ENCODE measurements at regions not wholly inside any gene's neighbourhood (a gene's known extent, or its start where the extent isn't known, plus 50 kb on each side); places are given as distances from the start of the nearest gene placed in this dataset.

DNA sequence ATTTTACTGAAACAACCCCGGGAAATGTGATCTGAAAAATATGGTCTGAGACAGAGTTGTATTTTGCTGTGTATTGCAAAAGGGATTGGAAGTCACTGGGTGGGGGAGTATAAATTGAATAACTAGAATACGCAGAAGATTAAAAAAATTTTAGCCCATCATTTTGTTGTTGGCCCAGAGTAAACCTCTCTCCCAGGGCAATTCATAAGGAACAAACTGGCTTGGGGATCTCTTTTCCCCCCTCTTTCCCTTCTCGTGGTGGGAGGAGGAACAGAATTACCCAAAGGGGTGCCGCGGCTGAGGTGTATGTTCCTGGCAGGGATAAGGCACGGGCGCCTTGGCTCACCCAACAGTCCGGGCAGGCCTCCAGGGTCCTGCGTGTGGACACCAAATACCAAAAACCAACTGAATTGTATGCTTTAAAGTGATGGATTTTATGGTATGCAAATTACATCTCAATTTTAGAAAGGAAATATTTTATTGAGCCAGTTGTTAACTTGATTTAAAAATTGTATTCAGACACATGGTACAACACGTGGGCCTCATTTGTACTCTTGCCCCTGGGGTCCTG, 121.2 kb upstream of the SPRED2 start:
- Mint-ChIP-seq H3K4me3 (ENCODE audit: unreplicated experiment) (no peak overlapping the region), H3K27me3 (ENCODE audit: unreplicated experiment) (peaks cover 11% of the 10 kb centered on the region), H3K9me3 (ENCODE audit: unreplicated experiment) (peaks cover 4% of the 10 kb centered on the region), H3K27ac (ENCODE audit: unreplicated experiment) (no peak overlapping the region), H3K36me3 (ENCODE audit: unreplicated experiment) (no peaks in the 10 kb centered on the region), H3K4me1 (ENCODE audit: low read depth, unreplicated experiment) (peaks cover 5% of the 10 kb centered on the region)
- DNase-seq = no peak
- TF ChIP-seq, protein P1, sequence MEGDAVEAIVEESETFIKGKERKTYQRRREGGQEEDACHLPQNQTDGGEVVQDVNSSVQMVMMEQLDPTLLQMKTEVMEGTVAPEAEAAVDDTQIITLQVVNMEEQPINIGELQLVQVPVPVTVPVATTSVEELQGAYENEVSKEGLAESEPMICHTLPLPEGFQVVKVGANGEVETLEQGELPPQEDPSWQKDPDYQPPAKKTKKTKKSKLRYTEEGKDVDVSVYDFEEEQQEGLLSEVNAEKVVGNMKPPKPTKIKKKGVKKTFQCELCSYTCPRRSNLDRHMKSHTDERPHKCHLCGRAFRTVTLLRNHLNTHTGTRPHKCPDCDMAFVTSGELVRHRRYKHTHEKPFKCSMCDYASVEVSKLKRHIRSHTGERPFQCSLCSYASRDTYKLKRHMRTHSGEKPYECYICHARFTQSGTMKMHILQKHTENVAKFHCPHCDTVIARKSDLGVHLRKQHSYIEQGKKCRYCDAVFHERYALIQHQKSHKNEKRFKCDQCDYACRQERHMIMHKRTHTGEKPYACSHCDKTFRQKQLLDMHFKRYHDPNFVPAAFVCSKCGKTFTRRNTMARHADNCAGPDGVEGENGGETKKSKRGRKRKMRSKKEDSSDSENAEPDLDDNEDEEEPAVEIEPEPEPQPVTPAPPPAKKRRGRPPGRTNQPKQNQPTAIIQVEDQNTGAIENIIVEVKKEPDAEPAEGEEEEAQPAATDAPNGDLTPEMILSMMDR (IDR thresholded peaks at IDR 0.05; ENCODE audit: partially characterized antibody, unreplicated experiment) = peak; percentile 24

DNA sequence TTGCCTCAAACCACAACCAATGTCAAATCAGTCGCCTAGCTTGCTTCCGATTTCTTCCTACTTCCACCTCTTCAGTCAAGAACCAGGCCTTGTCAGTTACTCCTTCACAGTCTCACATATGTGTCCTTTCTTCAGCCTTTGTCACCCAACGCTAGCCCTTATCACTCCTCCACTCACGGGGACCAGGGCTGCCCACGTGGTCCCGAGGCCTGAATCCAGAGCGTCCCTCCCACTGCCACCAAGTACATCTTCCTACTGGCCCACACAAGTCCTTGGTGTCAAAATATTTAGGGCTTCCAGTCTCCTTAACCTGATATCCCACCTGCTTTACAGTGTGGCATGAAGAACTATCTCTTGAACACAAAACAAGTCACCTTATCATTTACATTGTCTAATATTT, 119.1 kb upstream of the SPRED2 start:
- no peak overlapping the region for H3K4me3 Mint-ChIP-seq (ENCODE audit: unreplicated experiment)
- DNase-seq = no peak
- no peak overlapping the region for H3K27ac Mint-ChIP-seq (ENCODE audit: unreplicated experiment)
- TF ChIP-seq, protein P1 (IDR thresholded peaks at IDR 0.05; ENCODE audit: partially characterized antibody, unreplicated experiment) = no peak
- no peaks in the 10 kb centered on the region for H3K4me1 Mint-ChIP-seq (ENCODE audit: low read depth, unreplicated experiment)
- peaks cover 8% of the 10 kb centered on the region for H3K27me3 Mint-ChIP-seq (ENCODE audit: unreplicated experiment)
- H3K9me3 Mint-ChIP-seq (ENCODE audit: unreplicated experiment) = peaks cover 2% of the 10 kb centered on the region
- no peaks in the 10 kb centered on the region for H3K36me3 Mint-ChIP-seq (ENCODE audit: unreplicated experiment)

DNA sequence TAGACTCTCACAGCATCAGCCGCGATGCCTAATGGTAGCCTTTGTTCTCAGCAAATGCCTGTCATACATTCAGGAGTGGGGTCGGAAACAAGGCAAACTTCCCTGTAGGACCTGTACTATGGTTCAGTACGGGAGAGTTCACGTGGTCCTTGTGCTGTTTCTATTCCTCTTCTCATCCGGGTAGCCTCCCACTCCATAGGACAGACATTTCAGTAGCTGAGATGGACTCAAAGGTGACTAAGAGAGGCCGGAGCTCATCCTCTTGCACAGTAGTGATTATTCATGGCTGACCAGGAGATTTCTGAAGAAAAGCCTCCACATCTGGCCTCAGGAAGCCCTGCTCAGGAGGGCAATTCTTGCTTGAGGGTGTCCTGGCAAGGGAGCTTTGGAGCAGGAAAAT, 117.8 kb upstream of the SPRED2 start:
- no peak for DNase-seq
- Mint-ChIP-seq H3K9me3 (ENCODE audit: unreplicated experiment) (peaks cover 2% of the 10 kb centered on the region), H3K4me3 (ENCODE audit: unreplicated experiment) (no peak overlapping the region), H3K27ac (ENCODE audit: unreplicated experiment) (no peak overlapping the region), H3K4me1 (ENCODE audit: low read depth, unreplicated experiment) (no peaks in the 10 kb centered on the region), H3K27me3 (ENCODE audit: unreplicated experiment) (peaks cover 8% of the 10 kb centered on the region), H3K36me3 (ENCODE audit: unreplicated experiment) (no peaks in the 10 kb centered on the region)
- TF ChIP-seq, protein P1 (IDR thresholded peaks at IDR 0.05; ENCODE audit: partially characterized antibody, unreplicated experiment) = no peak

DNA sequence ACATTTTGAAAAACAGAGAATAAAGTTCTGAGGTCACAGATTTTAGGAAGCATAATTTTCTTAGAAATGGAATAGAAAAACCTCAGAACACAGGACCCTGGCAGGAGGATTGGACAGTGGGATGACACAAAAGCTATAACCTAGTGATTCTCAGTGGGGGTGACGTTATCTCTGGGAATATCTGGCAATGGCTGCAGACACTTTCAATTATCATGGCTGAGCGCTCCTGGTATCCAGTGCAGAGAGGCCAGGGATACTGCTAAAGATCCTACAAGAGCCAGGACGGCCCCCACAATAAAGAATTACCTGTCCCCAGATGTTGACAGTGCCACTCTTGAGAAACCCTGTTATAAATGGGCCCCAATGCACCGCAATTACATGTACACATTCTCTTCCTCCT, 117.2 kb upstream of the SPRED2 start:
- Mint-ChIP-seq H3K4me3 (ENCODE audit: unreplicated experiment) (no peak overlapping the region), H3K36me3 (ENCODE audit: unreplicated experiment) (no peaks in the 10 kb centered on the region), H3K27ac (ENCODE audit: unreplicated experiment) (no peak overlapping the region), H3K9me3 (ENCODE audit: unreplicated experiment) (peaks cover under 1% of the 10 kb centered on the region), H3K4me1 (ENCODE audit: low read depth, unreplicated experiment) (no peaks in the 10 kb centered on the region), H3K27me3 (ENCODE audit: unreplicated experiment) (peaks cover 6% of the 10 kb centered on the region)
- DNase-seq = no peak
- TF ChIP-seq, protein P1 (IDR thresholded peaks at IDR 0.05; ENCODE audit: partially characterized antibody, unreplicated experiment) = no peak

DNA sequence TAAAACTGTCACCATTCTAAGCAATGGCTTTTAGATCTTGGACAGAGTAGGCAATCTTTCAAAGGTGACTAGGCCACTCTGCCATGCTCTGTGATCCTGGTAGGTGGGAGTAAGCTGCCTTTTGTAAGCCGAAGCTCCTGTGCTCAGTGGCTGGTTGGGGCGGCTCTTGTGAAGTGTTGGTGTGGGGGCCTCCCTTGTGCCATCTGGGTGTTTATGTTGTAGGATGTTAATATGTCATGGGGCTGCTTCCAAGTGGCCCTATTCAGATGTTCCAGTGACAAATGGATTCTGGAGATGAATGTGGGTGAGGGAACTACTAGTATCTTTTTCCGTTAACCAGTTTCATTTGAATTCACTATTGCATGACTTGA, 116.8 kb upstream of the SPRED2 start:
- Mint-ChIP-seq H3K36me3 (ENCODE audit: unreplicated experiment) (no peaks in the 10 kb centered on the region), H3K27ac (ENCODE audit: unreplicated experiment) (no peak overlapping the region), H3K4me1 (ENCODE audit: low read depth, unreplicated experiment) (no peaks in the 10 kb centered on the region), H3K27me3 (ENCODE audit: unreplicated experiment) (peaks cover 4% of the 10 kb centered on the region), H3K4me3 (ENCODE audit: unreplicated experiment) (no peak overlapping the region), H3K9me3 (ENCODE audit: unreplicated experiment) (no peaks in the 10 kb centered on the region)
- no peak for DNase-seq
- TF ChIP-seq, protein P1 (IDR thresholded peaks at IDR 0.05; ENCODE audit: partially characterized antibody, unreplicated experiment) = no peak

All from glutamatergic neuron (in vitro differentiated cells).